HepG2 (cell line): ENCODE measurements at regions not wholly inside any gene's neighbourhood (a gene's known extent, or its start where the extent isn't known, plus 50 kb on each side); places are given as distances from the start of the nearest gene placed in this dataset.

ENCODE experiments used
- AKAP8 ChIP-seq: sonication (generic); formaldehyde crosslinking; IDR thresholded peaks from 2 replicates; pipeline ENCODE4 v1.5.1; 2020; ENCODE audit warnings: mild to moderate bottlenecking, missing genetic modification reagents
- CREB3 ChIP-seq: sonication (generic); formaldehyde crosslinking; IDR thresholded peaks from 2 replicates; pipeline ENCODE4 v1.5.0; 2020; ENCODE audit warnings: missing genetic modification reagents
- ETS1 ChIP-seq: sonication (generic); formaldehyde crosslinking; IDR thresholded peaks from 2 replicates; pipeline ENCODE4 v1.4.0; 2020; ENCODE audit warnings: missing genetic modification reagents
- GMEB1 ChIP-seq: sonication (generic); formaldehyde crosslinking; IDR thresholded peaks from 2 replicates; pipeline ENCODE4 v1.5.1; 2020; ENCODE audit warnings: missing genetic modification reagents, mild to moderate bottlenecking, borderline replicate concordance
- HMG20A ChIP-seq: IDR thresholded peaks from 2 replicates; pipeline ENCODE4 v1.6.1; 2016; ENCODE audit warnings: borderline replicate concordance
- HNRNPK ChIP-seq: fragments of 200-400 bp; formaldehyde crosslinking; IDR thresholded peaks from 2 replicates; pipeline ENCODE4 v1.6.1; 2018; ENCODE audit warnings: low read length, low read depth, moderate library complexity, mild to moderate bottlenecking; ENCODE audit not compliant: poor library complexity, severe bottlenecking
- IKZF4 ChIP-seq: sonication (generic); formaldehyde crosslinking; IDR thresholded peaks from 2 replicates; pipeline ENCODE4 v1.5.1; 2020; ENCODE audit warnings: borderline replicate concordance, mild to moderate bottlenecking, low read depth, missing genetic modification reagents; ENCODE audit errors: not compliant biosample characterization
- PRDM15 ChIP-seq: sonication (generic); formaldehyde crosslinking; IDR thresholded peaks from 2 replicates; pipeline ENCODE4 v1.4.0; 2020; ENCODE audit warnings: missing genetic modification reagents
- RNF2 ChIP-seq: fragments of 450-650 bp; conservative IDR thresholded peaks from 2 replicates; pipeline ENCODE4 v1.6.1; 2016; ENCODE audit warnings: low read depth
- SOX13 ChIP-seq, 3 experiments: fragments of 450-650 bp in 1 of 3; sonication (generic) in 1 of 3; formaldehyde crosslinking in 1 of 3; IDR thresholded peaks in 2 of 3; conservative IDR thresholded peaks in 1 of 3; 2 replicates each; pipeline versions ENCODE4 v1.5.0 to v1.6.1; 2016 to 2020; ENCODE audit warnings: antibody characterized with exemption in 1 of 3, mild to moderate bottlenecking in 1 of 3, missing compliant biosample characterization in 1 of 3, missing genetic modification reagents in 1 of 3, moderate library complexity in 1 of 3
- ZKSCAN8 ChIP-seq: IDR thresholded peaks from 2 replicates; pipeline ENCODE4 v1.6.1; 2016; ENCODE audit warnings: borderline replicate concordance, missing genetic modification reagents, missing compliant biosample characterization
- ZNF20 ChIP-seq: sonication (generic); formaldehyde crosslinking; IDR thresholded peaks from 2 replicates; pipeline ENCODE4 v1.4.0; 2020; ENCODE audit warnings: mild to moderate bottlenecking, moderate library complexity, missing genetic modification reagents
- ZNF281 ChIP-seq: sonication (generic); formaldehyde crosslinking; IDR thresholded peaks from 2 replicates; pipeline ENCODE4 v1.4.0; 2020; ENCODE audit warnings: missing genetic modification reagents, borderline replicate concordance
- ZNF569 ChIP-seq: sonication (generic); formaldehyde crosslinking; IDR thresholded peaks from 2 replicates; pipeline ENCODE4 v1.5.0; 2020; ENCODE audit warnings: mild to moderate bottlenecking, missing genetic modification reagents, moderate library complexity, borderline replicate concordance

- TF ChIP-seq ETS1 (CRISPR knock-in tag) (0 out of 2 replicates have a peak, but pooled peaks have one; percentile 56), HNRNPK (no peak), ZNF281 (peak; percentile 58; the same call in 1 of the 2 replicates), IKZF4 (CRISPR knock-in tag) (peak; percentile 83), RNF2 (0 out of 2 replicates have a peak, but pooled peaks have one; percentile 51), CREB3 (CRISPR knock-in tag) (0 out of 2 replicates have a peak, but pooled peaks have one; percentile 39), PRDM15 (CRISPR knock-in tag) (no peak), ZKSCAN8 (CRISPR knock-in tag) (peak; percentile 78), GMEB1 (peak; percentile 78; the same call in 1 of the 2 replicates), HMG20A (peak; percentile 95; the same call in 1 of the 2 replicates), SOX13 (IDR thresholded peaks at IDR 0.05) (peak; percentile 86), SOX13 (CRISPR knock-in tag; conservative IDR thresholded peaks at IDR 0.05 in 1 of 2, IDR thresholded peaks at IDR 0.05 in 1 of 2) (peak in 1 of 2 experiments; percentile 90; a peak in 2 of 4 replicates), ZNF569 (CRISPR knock-in tag) (no peak), AKAP8 (CRISPR knock-in tag) (peak; percentile 97), ZNF20 (CRISPR knock-in tag) (no peak)
These were observed 149.2 kb downstream of the PSMG1 start (continued) for GRCh38 chr21:39033878-39034589.
